WTC11 (cell line): ENCODE measurements at regions not wholly inside any gene's neighbourhood (a gene's known extent, or its start where the extent isn't known, plus 50 kb on each side); places are given as distances from the start of the nearest gene placed in this dataset.

Experiments
- ATAC-seq: fragments of 200-7000 bp; cut with Tn5 transposase; 2 replicates; pipeline ENCODE4 v1.10.0; 2021; ENCODE audit warnings: mild to moderate bottlenecking, moderate library complexity
- CTCF ChIA-PET: fragments of 300-600 bp; sonication (Branson Sonifier 250); formaldehyde crosslinking; loops from one replicate; lab custom pipeline; 2021; ENCODE audit warnings: antibody characterized with exemption; lab: Charles Lee
- POLR2A ChIA-PET: fragments of 350-600 bp; sonication (Branson Sonifier 250); formaldehyde crosslinking; loops from one replicate; lab custom pipeline; 2021; ENCODE audit warnings: antibody characterized with exemption; lab: Charles Lee
- DNase-seq: peaks from one replicate; pipeline ENCODE4 v3.0.0; 2021; ENCODE audit warnings: low spot score
- H3K27ac Mint-ChIP-seq: 2 replicates; pipeline ENCODE4 v1.8.0; 2021; ENCODE audit warnings: mixed read lengths
- H3K27me3 Mint-ChIP-seq: 2 replicates; pipeline ENCODE4 v1.8.0; 2021; ENCODE audit warnings: low read depth, mild to moderate bottlenecking, moderate library complexity, mixed read lengths
- H3K36me3 Mint-ChIP-seq: 2 replicates; pipeline ENCODE4 v1.8.0; 2021; ENCODE audit warnings: mixed read lengths
- H3K4me1 Mint-ChIP-seq: 2 replicates; pipeline ENCODE4 v1.8.0; 2022; ENCODE audit warnings: mixed read lengths
- H3K4me3 Mint-ChIP-seq: 2 replicates; pipeline ENCODE4 v1.8.0; 2021; ENCODE audit warnings: mild to moderate bottlenecking, moderate library complexity, mixed read lengths
- H3K9me3 Mint-ChIP-seq: 2 replicates; pipeline ENCODE4 v1.8.0; 2021; ENCODE audit warnings: mixed read lengths
- ATF1 ChIP-seq: sonication (generic); formaldehyde crosslinking; IDR thresholded peaks from 2 replicates; pipeline ENCODE4 v1.8.1; 2023; ENCODE audit warnings: mild to moderate bottlenecking, moderate library complexity, missing genetic modification reagents
- CREB1 ChIP-seq: sonication (generic); formaldehyde crosslinking; IDR thresholded peaks from 2 replicates; pipeline ENCODE4 v1.8.0; 2023; ENCODE audit warnings: mild to moderate bottlenecking, missing genetic modification reagents
- FOXJ3 ChIP-seq: sonication (generic); formaldehyde crosslinking; IDR thresholded peaks from 2 replicates; pipeline ENCODE4 v1.9.0; 2021; ENCODE audit warnings: missing genetic modification reagents, mild to moderate bottlenecking, borderline replicate concordance
- FOXK1 ChIP-seq: sonication (generic); formaldehyde crosslinking; IDR thresholded peaks from 2 replicates; pipeline ENCODE4 v1.8.0; 2022; ENCODE audit warnings: mild to moderate bottlenecking, moderate library complexity, missing genetic modification reagents
- FOXP1 ChIP-seq: sonication (generic); formaldehyde crosslinking; IDR thresholded peaks from 2 replicates; pipeline ENCODE4 v1.8.0; 2022; ENCODE audit warnings: missing genetic modification reagents, mild to moderate bottlenecking, moderate library complexity, borderline replicate concordance
- GABPB1 ChIP-seq: sonication (generic); formaldehyde crosslinking; IDR thresholded peaks from 2 replicates; pipeline ENCODE4 v1.8.1; 2023; ENCODE audit warnings: mild to moderate bottlenecking, missing genetic modification reagents
- IRF2 ChIP-seq: sonication (generic); formaldehyde crosslinking; IDR thresholded peaks from 2 replicates; pipeline ENCODE4 v1.8.0; 2022; ENCODE audit warnings: low read depth, missing genetic modification reagents, borderline replicate concordance
- NR3C1 ChIP-seq: sonication (generic); formaldehyde crosslinking; conservative IDR thresholded peaks from 2 replicates; pipeline ENCODE4 v1.8.1; 2023; ENCODE audit warnings: low read depth, mild to moderate bottlenecking, missing genetic modification reagents
- PRRX2 ChIP-seq: fragments of 250-450 bp; sonication (Bioruptor Pico); IDR thresholded peaks from 2 replicates; pipeline ENCODE4 v1.8.0; 2021; ENCODE audit warnings: mild to moderate bottlenecking
- TEAD1 ChIP-seq: sonication (generic); formaldehyde crosslinking; IDR thresholded peaks from 2 replicates; pipeline ENCODE4 v1.8.0; 2022; ENCODE audit warnings: mild to moderate bottlenecking, missing genetic modification reagents
- TP53 ChIP-seq: sonication (generic); formaldehyde crosslinking; IDR thresholded peaks from 2 replicates; pipeline ENCODE4 v1.8.1; 2023; ENCODE audit warnings: mild to moderate bottlenecking, missing genetic modification reagents
- ZNF317 ChIP-seq: sonication (generic); formaldehyde crosslinking; IDR thresholded peaks from 2 replicates; pipeline ENCODE4 v1.8.1; 2023; ENCODE audit warnings: low read depth, mild to moderate bottlenecking, moderate library complexity, missing genetic modification reagents, borderline replicate concordance
- TF ChIP-seq, protein P1 (sequence below): sonication (generic); formaldehyde crosslinking; IDR thresholded peaks from 2 replicates; pipeline ENCODE4 v1.8.0; 2022; ENCODE audit warnings: mild to moderate bottlenecking, missing genetic modification reagents
- TF ChIP-seq, protein P2 (sequence below): sonication (generic); formaldehyde crosslinking; IDR thresholded peaks from 2 replicates; pipeline ENCODE4 v1.8.1; 2023; ENCODE audit warnings: mild to moderate bottlenecking, missing genetic modification reagents, borderline replicate concordance
- TF ChIP-seq, protein P3 (sequence below): fragments of 250-450 bp; sonication (Bioruptor Pico); IDR thresholded peaks from 2 replicates; pipeline ENCODE4 v1.9.0; 2021; ENCODE audit warnings: moderate library complexity, mild to moderate bottlenecking, inconsistent platforms, borderline replicate concordance
- TF ChIP-seq, protein P4 (sequence below): sonication (generic); formaldehyde crosslinking; IDR thresholded peaks from 2 replicates; pipeline ENCODE4 v1.8.0; 2022; ENCODE audit warnings: mild to moderate bottlenecking, missing genetic modification reagents
- TF ChIP-seq, protein P5 (sequence below): sonication (generic); formaldehyde crosslinking; IDR thresholded peaks from 2 replicates; pipeline ENCODE4 v1.8.1; 2022; ENCODE audit warnings: low read depth, mild to moderate bottlenecking, moderate library complexity, missing genetic modification reagents, borderline replicate concordance
- TF ChIP-seq, protein P6 (sequence below): fragments of 250-450 bp; sonication (Bioruptor Pico); IDR thresholded peaks from 2 replicates; pipeline ENCODE4 v1.9.0; 2021; ENCODE audit warnings: mild to moderate bottlenecking
- TF ChIP-seq, protein P7 (sequence below): sonication (generic); formaldehyde crosslinking; IDR thresholded peaks from 2 replicates; pipeline ENCODE4 v1.8.1; 2023; ENCODE audit warnings: mild to moderate bottlenecking, missing genetic modification reagents

DNA sequence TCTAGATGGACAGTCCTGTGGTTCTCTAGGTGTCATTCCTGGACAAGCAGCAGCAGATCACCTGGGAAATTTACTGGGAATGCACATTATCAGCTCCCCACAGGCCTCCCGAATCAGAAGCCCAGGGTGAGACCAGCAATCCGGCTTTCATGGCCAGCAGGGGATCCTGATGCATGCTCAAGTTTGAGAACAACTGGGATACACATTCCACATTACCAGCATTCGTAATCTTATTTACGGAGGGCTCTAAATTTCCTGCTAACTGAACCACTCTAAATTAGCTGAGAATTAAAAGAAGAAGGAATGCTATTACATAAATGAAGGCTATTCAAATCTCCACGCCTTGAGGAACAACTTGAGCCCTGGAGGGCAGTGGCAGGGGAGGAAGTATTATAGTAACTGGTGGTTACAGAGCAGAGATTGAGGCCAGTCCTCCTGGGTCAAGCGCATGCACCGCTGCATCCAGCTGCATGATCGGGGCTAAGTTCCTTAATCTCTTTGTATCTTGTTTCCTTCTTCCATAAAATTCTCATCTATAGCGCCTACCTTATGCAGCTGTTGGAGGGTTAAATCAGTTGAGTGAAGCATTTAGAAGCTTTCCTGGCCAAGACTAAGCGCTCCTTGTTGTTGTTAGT, 403.7 kb downstream of the CDH26 start:
- 0 out of 2 replicates have a peak, but pooled peaks cover 5% of the 10 kb centered on the region for H3K9me3 Mint-ChIP-seq
- peaks cover 2% of the 10 kb centered on the region; the same call in 1 of the 2 replicates for H3K36me3 Mint-ChIP-seq
- TF ChIP-seq FOXK1 (CRISPR knock-in tag) = no peak
- no peak for TF ChIP-seq ZNF317 (CRISPR knock-in tag)
- TF ChIP-seq, protein P1, sequence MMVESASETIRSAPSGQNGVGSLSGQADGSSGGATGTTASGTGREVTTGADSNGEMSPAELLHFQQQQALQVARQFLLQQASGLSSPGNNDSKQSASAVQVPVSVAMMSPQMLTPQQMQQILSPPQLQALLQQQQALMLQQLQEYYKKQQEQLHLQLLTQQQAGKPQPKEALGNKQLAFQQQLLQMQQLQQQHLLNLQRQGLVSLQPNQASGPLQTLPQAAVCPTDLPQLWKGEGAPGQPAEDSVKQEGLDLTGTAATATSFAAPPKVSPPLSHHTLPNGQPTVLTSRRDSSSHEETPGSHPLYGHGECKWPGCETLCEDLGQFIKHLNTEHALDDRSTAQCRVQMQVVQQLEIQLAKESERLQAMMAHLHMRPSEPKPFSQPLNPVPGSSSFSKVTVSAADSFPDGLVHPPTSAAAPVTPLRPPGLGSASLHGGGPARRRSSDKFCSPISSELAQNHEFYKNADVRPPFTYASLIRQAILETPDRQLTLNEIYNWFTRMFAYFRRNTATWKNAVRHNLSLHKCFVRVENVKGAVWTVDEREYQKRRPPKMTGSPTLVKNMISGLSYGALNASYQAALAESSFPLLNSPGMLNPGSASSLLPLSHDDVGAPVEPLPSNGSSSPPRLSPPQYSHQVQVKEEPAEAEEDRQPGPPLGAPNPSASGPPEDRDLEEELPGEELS (CRISPR knock-in tag) = no peak
- TF ChIP-seq FOXP1 = no peak
- no peak for TF ChIP-seq ATF1 (CRISPR knock-in tag)
- H3K27me3 Mint-ChIP-seq = peaks cover 24% of the 10 kb centered on the region
- H3K27ac Mint-ChIP-seq = no peak overlapping the region
- ChIA-PET POLR2A (no interaction called here), CTCF (interaction anchor here (1.0 to 2.7 kb wide), 2 partner anchors 155 to 304 kb away, joined by 4 to 9 read pairs; no protein-coding TSS in a partner anchor)
- no peak for DNase-seq
- no peak overlapping the region for H3K4me3 Mint-ChIP-seq
- peaks cover 6% of the 10 kb centered on the region; the same call in 1 of the 2 replicates for H3K4me1 Mint-ChIP-seq
- ATAC-seq = no peak

DNA sequence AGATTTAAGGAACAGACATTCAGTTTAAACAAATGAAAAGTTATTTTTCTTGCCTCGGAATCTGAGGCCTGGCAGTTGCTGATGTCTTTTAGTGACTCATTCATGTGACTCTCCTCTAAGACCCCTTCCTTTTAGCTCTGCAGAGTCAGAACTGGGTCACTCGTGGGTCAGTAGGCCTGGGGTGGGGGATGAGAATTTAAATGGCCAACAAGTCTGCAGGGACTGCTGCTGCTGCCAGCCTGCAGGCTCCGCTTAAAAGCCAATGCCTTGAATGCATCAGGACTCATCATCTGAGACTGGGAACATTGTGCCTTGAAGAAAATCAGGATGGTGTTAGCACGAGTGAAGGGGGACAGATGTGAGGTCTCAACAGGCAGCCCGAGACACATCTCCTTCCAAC, 404.3 kb downstream of the CDH26 start:
- H3K4me3 Mint-ChIP-seq = no peak overlapping the region
- no peak overlapping the region for H3K27ac Mint-ChIP-seq
- 0 out of 2 replicates have a peak, but pooled peaks cover 5% of the 10 kb centered on the region for H3K9me3 Mint-ChIP-seq
- CTCF ChIA-PET = interaction anchor here (1.0 to 2.7 kb wide), 2 partner anchors 156 to 305 kb away, joined by 4 to 9 read pairs; no protein-coding TSS in a partner anchor
- peaks cover 2% of the 10 kb centered on the region; the same call in 1 of the 2 replicates for H3K36me3 Mint-ChIP-seq
- peaks cover 6% of the 10 kb centered on the region; the same call in 1 of the 2 replicates for H3K4me1 Mint-ChIP-seq
- no peak for TF ChIP-seq TP53 (CRISPR knock-in tag)
- TF ChIP-seq, protein P2, sequence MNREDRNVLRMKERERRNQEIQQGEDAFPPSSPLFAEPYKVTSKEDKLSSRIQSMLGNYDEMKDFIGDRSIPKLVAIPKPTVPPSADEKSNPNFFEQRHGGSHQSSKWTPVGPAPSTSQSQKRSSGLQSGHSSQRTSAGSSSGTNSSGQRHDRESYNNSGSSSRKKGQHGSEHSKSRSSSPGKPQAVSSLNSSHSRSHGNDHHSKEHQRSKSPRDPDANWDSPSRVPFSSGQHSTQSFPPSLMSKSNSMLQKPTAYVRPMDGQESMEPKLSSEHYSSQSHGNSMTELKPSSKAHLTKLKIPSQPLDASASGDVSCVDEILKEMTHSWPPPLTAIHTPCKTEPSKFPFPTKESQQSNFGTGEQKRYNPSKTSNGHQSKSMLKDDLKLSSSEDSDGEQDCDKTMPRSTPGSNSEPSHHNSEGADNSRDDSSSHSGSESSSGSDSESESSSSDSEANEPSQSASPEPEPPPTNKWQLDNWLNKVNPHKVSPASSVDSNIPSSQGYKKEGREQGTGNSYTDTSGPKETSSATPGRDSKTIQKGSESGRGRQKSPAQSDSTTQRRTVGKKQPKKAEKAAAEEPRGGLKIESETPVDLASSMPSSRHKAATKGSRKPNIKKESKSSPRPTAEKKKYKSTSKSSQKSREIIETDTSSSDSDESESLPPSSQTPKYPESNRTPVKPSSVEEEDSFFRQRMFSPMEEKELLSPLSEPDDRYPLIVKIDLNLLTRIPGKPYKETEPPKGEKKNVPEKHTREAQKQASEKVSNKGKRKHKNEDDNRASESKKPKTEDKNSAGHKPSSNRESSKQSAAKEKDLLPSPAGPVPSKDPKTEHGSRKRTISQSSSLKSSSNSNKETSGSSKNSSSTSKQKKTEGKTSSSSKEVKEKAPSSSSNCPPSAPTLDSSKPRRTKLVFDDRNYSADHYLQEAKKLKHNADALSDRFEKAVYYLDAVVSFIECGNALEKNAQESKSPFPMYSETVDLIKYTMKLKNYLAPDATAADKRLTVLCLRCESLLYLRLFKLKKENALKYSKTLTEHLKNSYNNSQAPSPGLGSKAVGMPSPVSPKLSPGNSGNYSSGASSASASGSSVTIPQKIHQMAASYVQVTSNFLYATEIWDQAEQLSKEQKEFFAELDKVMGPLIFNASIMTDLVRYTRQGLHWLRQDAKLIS = no peak
- TF ChIP-seq NR3C1 (CRISPR knock-in tag) = no peak
- TF ChIP-seq FOXJ3 = no peak
- TF ChIP-seq, protein P3, sequence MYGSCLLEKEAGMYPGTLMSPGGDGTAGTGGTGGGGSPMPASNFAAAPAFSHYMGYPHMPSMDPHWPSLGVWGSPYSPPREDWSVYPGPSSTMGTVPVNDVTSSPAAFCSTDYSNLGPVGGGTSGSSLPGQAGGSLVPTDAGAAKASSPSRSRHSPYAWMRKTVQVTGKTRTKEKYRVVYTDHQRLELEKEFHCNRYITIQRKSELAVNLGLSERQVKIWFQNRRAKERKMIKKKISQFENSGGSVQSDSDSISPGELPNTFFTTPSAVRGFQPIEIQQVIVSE (CRISPR knock-in tag) = no peak
- no peak for TF ChIP-seq GABPB1 (CRISPR knock-in tag)
- POLR2A ChIA-PET = no interaction called here
- ATAC-seq (no peak), DNase-seq (no peak)
- H3K27me3 Mint-ChIP-seq = peaks cover 22% of the 10 kb centered on the region

DNA sequence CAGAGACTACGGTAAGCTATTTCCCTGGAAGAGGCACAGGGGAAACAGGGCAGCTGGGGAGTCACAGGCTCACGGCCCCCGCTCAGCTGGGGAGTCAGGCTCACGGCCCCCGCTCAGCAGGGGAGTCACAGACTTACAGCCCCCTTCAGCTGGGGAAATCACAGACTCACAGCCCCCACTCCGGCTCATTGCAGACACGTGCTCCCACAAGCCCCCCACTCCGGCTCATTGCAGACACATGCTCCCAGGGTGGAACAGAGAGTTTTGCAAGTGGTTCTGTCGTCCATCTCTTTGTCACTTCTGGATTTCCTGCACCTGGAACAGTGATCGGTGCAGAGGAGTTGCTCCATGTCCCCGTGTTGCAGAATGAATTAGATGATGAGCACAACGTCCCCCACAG, 405.5 kb downstream of the CDH26 start:
- peaks cover 21% of the 10 kb centered on the region for H3K27me3 Mint-ChIP-seq
- ChIA-PET POLR2A (no interaction called here), CTCF (interaction anchor here (2.7 kb wide), 1 partner anchor 306 kb away, joined by 9 read pairs; no protein-coding TSS in a partner anchor)
- no peak overlapping the region for H3K4me3 Mint-ChIP-seq
- ATAC-seq (no peak), DNase-seq (no peak)
- peaks cover 14% of the 10 kb centered on the region for H3K9me3 Mint-ChIP-seq
- H3K27ac Mint-ChIP-seq = no peak overlapping the region
- H3K4me1 Mint-ChIP-seq = peaks cover 6% of the 10 kb centered on the region; the same call in 1 of the 2 replicates
- H3K36me3 Mint-ChIP-seq = peaks cover 8% of the 10 kb centered on the region; the same call in 1 of the 2 replicates
- no peak for TF ChIP-seq CREB1 (CRISPR knock-in tag)
- TF ChIP-seq IRF2 (CRISPR knock-in tag) = no peak
- TF ChIP-seq, protein P4, sequence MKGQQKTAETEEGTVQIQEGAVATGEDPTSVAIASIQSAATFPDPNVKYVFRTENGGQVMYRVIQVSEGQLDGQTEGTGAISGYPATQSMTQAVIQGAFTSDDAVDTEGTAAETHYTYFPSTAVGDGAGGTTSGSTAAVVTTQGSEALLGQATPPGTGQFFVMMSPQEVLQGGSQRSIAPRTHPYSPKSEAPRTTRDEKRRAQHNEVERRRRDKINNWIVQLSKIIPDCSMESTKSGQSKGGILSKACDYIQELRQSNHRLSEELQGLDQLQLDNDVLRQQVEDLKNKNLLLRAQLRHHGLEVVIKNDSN (CRISPR knock-in tag) = no peak
- TF ChIP-seq, protein P5, sequence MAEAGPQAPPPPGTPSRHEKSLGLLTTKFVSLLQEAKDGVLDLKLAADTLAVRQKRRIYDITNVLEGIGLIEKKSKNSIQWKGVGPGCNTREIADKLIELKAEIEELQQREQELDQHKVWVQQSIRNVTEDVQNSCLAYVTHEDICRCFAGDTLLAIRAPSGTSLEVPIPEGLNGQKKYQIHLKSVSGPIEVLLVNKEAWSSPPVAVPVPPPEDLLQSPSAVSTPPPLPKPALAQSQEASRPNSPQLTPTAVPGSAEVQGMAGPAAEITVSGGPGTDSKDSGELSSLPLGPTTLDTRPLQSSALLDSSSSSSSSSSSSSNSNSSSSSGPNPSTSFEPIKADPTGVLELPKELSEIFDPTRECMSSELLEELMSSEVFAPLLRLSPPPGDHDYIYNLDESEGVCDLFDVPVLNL (CRISPR knock-in tag) = no peak
- TF ChIP-seq, protein P6, sequence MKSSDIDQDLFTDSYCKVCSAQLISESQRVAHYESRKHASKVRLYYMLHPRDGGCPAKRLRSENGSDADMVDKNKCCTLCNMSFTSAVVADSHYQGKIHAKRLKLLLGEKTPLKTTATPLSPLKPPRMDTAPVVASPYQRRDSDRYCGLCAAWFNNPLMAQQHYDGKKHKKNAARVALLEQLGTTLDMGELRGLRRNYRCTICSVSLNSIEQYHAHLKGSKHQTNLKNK (CRISPR knock-in tag) = no peak
- no peak for TF ChIP-seq FOXJ3
- TF ChIP-seq ZNF317 (CRISPR knock-in tag) = no peak
- no peak for TF ChIP-seq TEAD1 (CRISPR knock-in tag)
- TF ChIP-seq ATF1 (CRISPR knock-in tag) = no peak
- TF ChIP-seq, protein P7, sequence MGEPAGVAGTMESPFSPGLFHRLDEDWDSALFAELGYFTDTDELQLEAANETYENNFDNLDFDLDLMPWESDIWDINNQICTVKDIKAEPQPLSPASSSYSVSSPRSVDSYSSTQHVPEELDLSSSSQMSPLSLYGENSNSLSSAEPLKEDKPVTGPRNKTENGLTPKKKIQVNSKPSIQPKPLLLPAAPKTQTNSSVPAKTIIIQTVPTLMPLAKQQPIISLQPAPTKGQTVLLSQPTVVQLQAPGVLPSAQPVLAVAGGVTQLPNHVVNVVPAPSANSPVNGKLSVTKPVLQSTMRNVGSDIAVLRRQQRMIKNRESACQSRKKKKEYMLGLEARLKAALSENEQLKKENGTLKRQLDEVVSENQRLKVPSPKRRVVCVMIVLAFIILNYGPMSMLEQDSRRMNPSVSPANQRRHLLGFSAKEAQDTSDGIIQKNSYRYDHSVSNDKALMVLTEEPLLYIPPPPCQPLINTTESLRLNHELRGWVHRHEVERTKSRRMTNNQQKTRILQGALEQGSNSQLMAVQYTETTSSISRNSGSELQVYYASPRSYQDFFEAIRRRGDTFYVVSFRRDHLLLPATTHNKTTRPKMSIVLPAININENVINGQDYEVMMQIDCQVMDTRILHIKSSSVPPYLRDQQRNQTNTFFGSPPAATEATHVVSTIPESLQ (CRISPR knock-in tag) = no peak
- TF ChIP-seq PRRX2 (CRISPR knock-in tag) = no peak
